A549 (cell line): ENCODE measurements at regions not wholly inside any gene's neighbourhood (a gene's known extent, or its start where the extent isn't known, plus 50 kb on each side); places are given as distances from the start of the nearest gene placed in this dataset.

ENCODE experiments used
- ATAC-seq, 2 experiments: fragments of 200-7000 bp in 1 of 2; fragments of >200 bp in 1 of 2; cut with Nextera tagmentation in 1 of 2; cut with Tn5 transposase in 1 of 2; 3 replicates each; pipeline versions ENCODE4 v1.8.0 to v1.9.1; 2018 to 2020; ENCODE audit warnings: mild to moderate bottlenecking in 1 of 2, moderate library complexity in 1 of 2
- CTCF ChIA-PET: fragments of 300-600 bp; sonication (Branson Sonifier 250); formaldehyde crosslinking; extraction: SDS; loops from one replicate; lab custom pipeline; 2021; ENCODE audit warnings: antibody characterized with exemption, inconsistent platforms; lab: Yijun Ruan, JAX
- POLR2A ChIA-PET: fragments of 350-600 bp; formaldehyde crosslinking; extraction: SDS; loops from one replicate; lab custom pipeline; 2021; ENCODE audit warnings: antibody characterized with exemption, inconsistent platforms; lab: Yijun Ruan, JAX
- DNase-seq, 2 experiments: peaks; one replicate each; pipeline versions ENCODE4 v3.0.0 to v3.0.0-alpha.2; 2011 to 2016; ENCODE audit warnings: low read depth in 1 of 2, low spot score in 1 of 2
- FAIRE-seq: peaks from 2 replicates; lab custom pipeline; 2011; peaks lifted over from hg19 to GRCh38; lab: Jason Lieb, UNC
- H3K27ac ChIP-seq, 2 experiments: fragments of >200 bp; sonication (Bioruptor Twin); formaldehyde crosslinking; 3 replicates each; pipeline ENCODE4 v1.5.1; 2016 to 2017
- H3K4me1 ChIP-seq: fragments of >200 bp; sonication (Bioruptor Twin); formaldehyde crosslinking; 3 replicates; pipeline ENCODE4 v1.6.1; 2016
- H3K4me2 ChIP-seq: fragments of >200 bp; sonication (Bioruptor Twin); formaldehyde crosslinking; 3 replicates; pipeline ENCODE4 v1.6.1; 2016
- H3K4me3 ChIP-seq: fragments of >200 bp; sonication (Bioruptor Twin); formaldehyde crosslinking; 3 replicates; pipeline ENCODE4 v1.5.1; 2016
- H3K9me3 ChIP-seq: fragments of >200 bp; sonication (Bioruptor Twin); formaldehyde crosslinking; 3 replicates; pipeline ENCODE4 v1.6.1; 2016
- BCL3 ChIP-seq: fragments of >200 bp; sonication (Bioruptor Twin); formaldehyde crosslinking; IDR thresholded peaks from 3 replicates; pipeline ENCODE4 v1.6.1; 2016
- CBX2 ChIP-seq: fragments of 200-600 bp; sonication (generic); IDR thresholded peaks from 2 replicates; pipeline ENCODE4 v1.6.1; 2016; ENCODE audit warnings: low read depth, mild to moderate bottlenecking, borderline replicate concordance
- CEBPB ChIP-seq, 2 experiments: fragments of >200 bp in 1 of 2; sonication (Bioruptor Twin) in 1 of 2; formaldehyde crosslinking in 1 of 2; IDR thresholded peaks; 2 replicates each; pipeline ENCODE4 v1.6.1; 2012 to 2016
- CHD2 ChIP-seq: fragments of 150-350 bp; IDR thresholded peaks from 2 replicates; pipeline ENCODE4 v1.6.1; 2014; ENCODE audit warnings: low read length; ENCODE audit not compliant: partially characterized antibody
- CHD4 ChIP-seq: fragments of 200-600 bp; sonication (generic); IDR thresholded peaks from 2 replicates; pipeline ENCODE4 v1.6.1; 2016; ENCODE audit warnings: antibody characterized with exemption, mild to moderate bottlenecking, borderline replicate concordance
- EP300 ChIP-seq, 2 experiments: fragments of >200 bp; sonication (Bioruptor Twin); formaldehyde crosslinking; IDR thresholded peaks; 2 replicates in 1 of 2; 3 replicates in 1 of 2; pipeline ENCODE4 v1.6.1; 2016 to 2017
- ESRRA ChIP-seq: fragments of 150-350 bp; IDR thresholded peaks from 2 replicates; pipeline ENCODE4 v1.6.1; 2014; ENCODE audit warnings: mild to moderate bottlenecking, low read length, borderline replicate concordance
- FOSB ChIP-seq: fragments of 250-450 bp; sonication (Bioruptor Pico); IDR thresholded peaks from 2 replicates; pipeline ENCODE4 v1.5.0; 2020; ENCODE audit warnings: mild to moderate bottlenecking, moderate library complexity
- FOXS1 ChIP-seq: fragments of 250-450 bp; sonication (Bioruptor Pico); IDR thresholded peaks from 2 replicates; pipeline ENCODE4 v1.5.0; 2020; ENCODE audit warnings: mild to moderate bottlenecking, moderate library complexity
- GATA3 ChIP-seq: IDR thresholded peaks from 2 replicates; pipeline ENCODE4 v1.6.1; 2012; ENCODE audit warnings: borderline replicate concordance
- HDAC2 ChIP-seq: fragments of 200-600 bp; sonication (generic); IDR thresholded peaks from 2 replicates; pipeline ENCODE4 v1.6.1; 2016
- HOXB13 ChIP-seq: fragments of 250-450 bp; sonication (Bioruptor Pico); IDR thresholded peaks from 2 replicates; pipeline ENCODE4 v1.5.0; 2020; ENCODE audit warnings: low read depth, mild to moderate bottlenecking, moderate library complexity
- JUN ChIP-seq, 2 experiments: fragments of >200 bp; sonication (Bioruptor Twin); formaldehyde crosslinking; IDR thresholded peaks; 2 replicates in 1 of 2; 3 replicates in 1 of 2; pipeline ENCODE4 v1.6.1; 2016 to 2017
- JUNB ChIP-seq: fragments of >200 bp; sonication (Bioruptor Twin); formaldehyde crosslinking; IDR thresholded peaks from 2 replicates; pipeline ENCODE4 v1.6.1; 2016
- MAFK ChIP-seq: fragments of 450-650 bp; IDR thresholded peaks from 2 replicates; pipeline ENCODE4 v1.6.1; 2014; ENCODE audit not compliant: partially characterized antibody
- MAZ ChIP-seq: fragments of 150-350 bp; IDR thresholded peaks from 2 replicates; pipeline ENCODE4 v1.6.1; 2014; ENCODE audit warnings: antibody characterized with exemption, low read depth, low read length, borderline replicate concordance
- MYC ChIP-seq: IDR thresholded peaks from 2 replicates; pipeline ENCODE4 v1.6.1; 2012; ENCODE audit warnings: mild to moderate bottlenecking, inconsistent platforms, low read length, improper control_type of control experiment, borderline replicate concordance
- NPAS2 ChIP-seq: fragments of 250-450 bp; sonication (Bioruptor Pico); IDR thresholded peaks from 2 replicates; pipeline ENCODE4 v1.8.0; 2022; ENCODE audit warnings: mild to moderate bottlenecking, moderate library complexity, borderline replicate concordance
- PHF8 ChIP-seq: fragments of 200-600 bp; sonication (generic); IDR thresholded peaks from 2 replicates; pipeline ENCODE4 v1.6.1; 2016; ENCODE audit warnings: low read depth, mild to moderate bottlenecking, antibody characterized with exemption, moderate library complexity, borderline replicate concordance
- POLR2A ChIP-seq: IDR thresholded peaks from 2 replicates; pipeline ENCODE4 v1.6.1; 2012; ENCODE audit warnings: mild to moderate bottlenecking, low read length
- RAD21 ChIP-seq, 2 experiments: fragments of >200 bp in 1 of 2; sonication (Bioruptor Twin) in 1 of 2; formaldehyde crosslinking in 1 of 2; IDR thresholded peaks in 1 of 2; conservative IDR thresholded peaks in 1 of 2; 2 replicates in 1 of 2; 3 replicates in 1 of 2; pipeline ENCODE4 v1.6.1; 2012 to 2018; ENCODE audit warnings: inconsistent platforms in 1 of 2
- RARB ChIP-seq: fragments of 250-450 bp; sonication (Bioruptor Pico); IDR thresholded peaks from 2 replicates; pipeline ENCODE4 v1.8.0; 2021; ENCODE audit warnings: mild to moderate bottlenecking, moderate library complexity
- RCOR1 ChIP-seq: fragments of 150-350 bp; IDR thresholded peaks from 2 replicates; pipeline ENCODE4 v1.6.1; 2014; ENCODE audit warnings: antibody characterized with exemption, low read length, low read depth
- REST ChIP-seq: fragments of 200-600 bp; sonication (generic); IDR thresholded peaks from 2 replicates; pipeline ENCODE4 v1.6.1; 2016; ENCODE audit warnings: antibody characterized with exemption, mild to moderate bottlenecking, moderate library complexity
- RFX5 ChIP-seq: fragments of 450-650 bp; IDR thresholded peaks from 2 replicates; pipeline ENCODE4 v1.7.1; 2014; ENCODE audit warnings: antibody characterized with exemption, mild to moderate bottlenecking, moderate library complexity
- SREBF2 ChIP-seq: fragments of 450-650 bp; IDR thresholded peaks from 2 replicates; pipeline ENCODE4 v1.6.1; 2014; ENCODE audit warnings: mild to moderate bottlenecking, moderate library complexity
- TFCP2L1 ChIP-seq: fragments of 250-450 bp; sonication (Bioruptor Pico); IDR thresholded peaks from 2 replicates; pipeline ENCODE4 v1.5.0; 2021; ENCODE audit warnings: mild to moderate bottlenecking
- TP53 ChIP-seq: fragments of 250-450 bp; sonication (Bioruptor Pico); IDR thresholded peaks from 2 replicates; pipeline ENCODE4 v1.5.0; 2021; ENCODE audit warnings: mild to moderate bottlenecking, moderate library complexity
- ZFP36 ChIP-seq: fragments of 450-650 bp; IDR thresholded peaks from 2 replicates; pipeline ENCODE4 v1.6.1; 2014; ENCODE audit warnings: borderline replicate concordance; ENCODE audit not compliant: partially characterized antibody
- ZNF302 ChIP-seq: fragments of 250-450 bp; sonication (Bioruptor Pico); IDR thresholded peaks from 2 replicates; pipeline ENCODE4 v1.9.0; 2021; ENCODE audit warnings: inconsistent platforms, mild to moderate bottlenecking, moderate library complexity
- ZSCAN20 ChIP-seq: fragments of 250-450 bp; sonication (Bioruptor Pico); IDR thresholded peaks from 2 replicates; pipeline ENCODE4 v1.8.0; 2022; ENCODE audit warnings: mild to moderate bottlenecking, moderate library complexity
- WGBS: methylation state at CpG from one replicate; pipeline ENCODE4 v1.1.6; 2017; ENCODE audit errors: missing lambda C conversion rate; 5-methylcytosine and 5-hydroxymethylcytosine counted together
- TF ChIP-seq, protein P1 (sequence below): IDR thresholded peaks from 2 replicates; pipeline ENCODE4 v1.6.1; 2012; ENCODE audit warnings: low read depth, borderline replicate concordance

GRCh38 chr9:106288689-106289088 lies 574.3 kb upstream of the ZNF462 start:
- H3K4me3 ChIP-seq = no peak overlapping the region
- H3K4me2 ChIP-seq = no peak overlapping the region
- ATAC-seq = no peak
- H3K4me1 ChIP-seq = no peaks in the 10 kb centered on the region
- no peak for FAIRE-seq
- no peak for TF ChIP-seq CHD4
- TF ChIP-seq EP300 (IDR thresholded peaks at IDR 0.05) = no peak
- TF ChIP-seq RAD21 (conservative IDR thresholded peaks at IDR 0.05 in 1 of 2, IDR thresholded peaks at IDR 0.05 in 1 of 2) = no peak
- TF ChIP-seq RFX5 = no peak
- no peak for TF ChIP-seq ZNF302 (CRISPR knock-in tag)
- no peak for TF ChIP-seq CBX2
- TF ChIP-seq TFCP2L1 (CRISPR knock-in tag) = no peak
- no peak for TF ChIP-seq CEBPB (IDR thresholded peaks at IDR 0.05)
- no peak for TF ChIP-seq CHD2
- no peak for TF ChIP-seq SREBF2
- TF ChIP-seq BCL3 = no peak
- TF ChIP-seq HOXB13 (CRISPR knock-in tag) = no peak
- no peak for TF ChIP-seq TP53
- no peak for TF ChIP-seq HDAC2
- no peak for TF ChIP-seq GATA3
- POLR2A ChIA-PET = no interaction called here
- DNase-seq = no peak
- CTCF ChIA-PET = no interaction called here
- H3K9me3 ChIP-seq = no peaks in the 10 kb centered on the region
- WGBS = 33% methylated on average over 8 of the region's 8 CpGs
- no peak overlapping the region for H3K27ac ChIP-seq

GRCh38 chr9:106291786-106292185 lies 571.2 kb upstream of the ZNF462 start:
- H3K4me2 ChIP-seq = no peak overlapping the region
- no peak overlapping the region for H3K4me3 ChIP-seq
- TF ChIP-seq ESRRA (no peak), MAFK (no peak), ZFP36 (no peak), RCOR1 (no peak), SREBF2 (no peak)
- ChIA-PET POLR2A (no interaction called here), CTCF (no interaction called here)
- WGBS = 0% methylated on average over 2 of the region's 2 CpGs
- no peak overlapping the region for H3K27ac ChIP-seq
- no peaks in the 10 kb centered on the region for H3K4me1 ChIP-seq
- H3K9me3 ChIP-seq = no peaks in the 10 kb centered on the region
- ATAC-seq = no peak
- DNase-seq = no peak
- no peak for FAIRE-seq

DNA sequence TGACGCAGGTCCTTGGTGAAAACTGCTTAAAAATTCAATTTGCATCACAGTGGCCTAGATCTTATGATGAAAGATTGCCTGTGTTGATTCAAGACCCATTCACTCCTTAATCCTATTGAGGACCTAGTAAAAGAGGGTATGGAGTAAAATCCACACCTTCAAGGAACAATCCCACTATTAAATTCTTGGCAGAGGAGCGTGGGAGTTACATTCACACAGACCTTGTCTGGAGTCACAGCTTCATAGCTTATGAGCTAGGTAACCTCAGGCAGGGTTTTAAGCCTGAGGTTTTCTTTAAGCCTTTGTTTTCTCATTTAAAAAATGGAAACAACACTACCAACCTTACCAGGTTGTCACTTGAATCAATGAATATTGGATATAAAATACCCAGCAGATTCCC lies 566.5 kb upstream of the ZNF462 start:
- CTCF ChIA-PET = no interaction called here
- no peak for DNase-seq

More for the DNA sequence above, 566.5 kb upstream of the ZNF462 start:
- TF ChIP-seq RAD21 (conservative IDR thresholded peaks at IDR 0.05 in 1 of 2, IDR thresholded peaks at IDR 0.05 in 1 of 2) (no peak), MYC (no peak), HOXB13 (CRISPR knock-in tag) (no peak), FOXS1 (no peak), ZSCAN20 (no peak), JUNB (no peak), PHF8 (no peak), RFX5 (no peak), POLR2A (no peak), JUN (IDR thresholded peaks at IDR 0.05) (no peak), MAZ (no peak), REST (no peak), FOSB (no peak), NPAS2 (CRISPR knock-in tag) (no peak), RARB (CRISPR knock-in tag) (no peak)
- TF ChIP-seq, protein P1, sequence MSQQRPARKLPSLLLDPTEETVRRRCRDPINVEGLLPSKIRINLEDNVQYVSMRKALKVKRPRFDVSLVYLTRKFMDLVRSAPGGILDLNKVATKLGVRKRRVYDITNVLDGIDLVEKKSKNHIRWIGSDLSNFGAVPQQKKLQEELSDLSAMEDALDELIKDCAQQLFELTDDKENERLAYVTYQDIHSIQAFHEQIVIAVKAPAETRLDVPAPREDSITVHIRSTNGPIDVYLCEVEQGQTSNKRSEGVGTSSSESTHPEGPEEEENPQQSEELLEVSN = no peak
- TF ChIP-seq, all 56 proteins: peak for 0
- no peaks in the 10 kb centered on the region for H3K4me1 ChIP-seq
- no peak overlapping the region for H3K4me2 ChIP-seq
- ATAC-seq (no peak), FAIRE-seq (no peak)
- no peak overlapping the region for H3K27ac ChIP-seq
- 23% methylated on average over 2 of the region's 2 CpGs for WGBS
- POLR2A ChIA-PET = no interaction called here
- H3K9me3 ChIP-seq = no peaks in the 10 kb centered on the region
- H3K4me3 ChIP-seq = no peak overlapping the region
